ENCODE measurements at regions not wholly inside any gene's neighbourhood (a gene's known extent, or its start where the extent isn't known, plus 50 kb on each side); places are given as distances from the start of the nearest gene placed in this dataset.

GRCh38 chr2:193562031-193562430 lies 1367.3 kb upstream of the TMEFF2 start:
- FAIRE-seq (no peak), ATAC-seq (no peak), DNase-seq (ENCODE audit: low read depth in 1 of 2, low spot score in 1 of 2) (no peak)
- H3K9me3 ChIP-seq = no peaks in the 10 kb centered on the region
- ChIA-PET CTCF (no interaction called here), POLR2A (no interaction called here)
- TF ChIP-seq EP300 (IDR thresholded peaks at IDR 0.05) (no peak), JUN (IDR thresholded peaks at IDR 0.05) (no peak), HOXB13 (CRISPR knock-in tag; IDR thresholded peaks at IDR 0.05; ENCODE audit: low read depth) (no peak), REST (IDR thresholded peaks at IDR 0.05) (no peak), HOXA7 (CRISPR knock-in tag; IDR thresholded peaks at IDR 0.05) (no peak), BHLHE40 (IDR thresholded peaks at IDR 0.05; ENCODE audit: low read depth, low read length) (no peak), RAD21 (conservative IDR thresholded peaks at IDR 0.05 in 1 of 2, IDR thresholded peaks at IDR 0.05 in 1 of 2) (no peak), EHF (CRISPR knock-in tag; IDR thresholded peaks at IDR 0.05) (no peak), ZC3H11A (IDR thresholded peaks at IDR 0.05) (no peak), ZSCAN20 (CRISPR knock-in tag; IDR thresholded peaks at IDR 0.05) (no peak), CHD2 (IDR thresholded peaks at IDR 0.05; ENCODE audit: low read length, partially characterized antibody) (no peak), PHF8 (IDR thresholded peaks at IDR 0.05; ENCODE audit: borderline replicate concordance, low read depth) (no peak), KDM5A (IDR thresholded peaks at IDR 0.05) (no peak), RFX5 (IDR thresholded peaks at IDR 0.05) (no peak), NPAS2 (CRISPR knock-in tag; IDR thresholded peaks at IDR 0.05; ENCODE audit: borderline replicate concordance) (no peak)
- H3K27ac ChIP-seq = no peak overlapping the region
- no peak overlapping the region for H3K4me3 ChIP-seq
- no peak overlapping the region for H3K4me2 ChIP-seq
- no peaks in the 10 kb centered on the region for H3K4me1 ChIP-seq

- FAIRE-seq (no peak), DNase-seq (ENCODE audit: low read depth in 1 of 2, low spot score in 1 of 2) (no peak), ATAC-seq (no peak)
- ChIA-PET POLR2A (no interaction called here), CTCF (no interaction called here)
- WGBS (ENCODE audit: missing lambda C conversion rate) = 32% methylated on average over 3 of the region's 3 CpGs
- no peak overlapping the region for H3K27ac ChIP-seq
- no peaks in the 10 kb centered on the region for H3K9me3 ChIP-seq
- H3K4me3 ChIP-seq = no peak overlapping the region
- no peaks in the 10 kb centered on the region for H3K4me1 ChIP-seq
- no peak overlapping the region for H3K4me2 ChIP-seq
- TF ChIP-seq EHF (CRISPR knock-in tag; IDR thresholded peaks at IDR 0.05) (no peak), NFE2L2 (conservative IDR thresholded peaks at IDR 0.05; ENCODE audit: low read length) (no peak), HOXB13 (CRISPR knock-in tag; IDR thresholded peaks at IDR 0.05; ENCODE audit: low read depth) (no peak), CBX8 (IDR thresholded peaks at IDR 0.05) (no peak), HMGXB4 (CRISPR knock-in tag; IDR thresholded peaks at IDR 0.05; ENCODE audit: borderline replicate concordance) (no peak), POLR2A (IDR thresholded peaks at IDR 0.05; ENCODE audit: low read length) (no peak), KDM1A (IDR thresholded peaks at IDR 0.05; ENCODE audit: low read depth) (no peak), CTCF (IDR thresholded peaks at IDR 0.05) (no peak)
These were observed 1366.3 kb upstream of the TMEFF2 start for GRCh38 chr2:193561054-193561453.
